ENCODE measurements at regions not wholly inside any gene's neighbourhood (a gene's known extent, or its start where the extent isn't known, plus 50 kb on each side); places are given as distances from the start of the nearest gene placed in this dataset.

- no peak for DNase-seq
Observed at GRCh38 chr10:60663850-60664249, 114.4 kb upstream of the CDK1 start.

GRCh38 chr10:60662917-60663614, 115.2 kb upstream of the CDK1 start:
- DNase-seq, result no peak

- no peak for DNase-seq
Observed at GRCh38 chr10:60661637-60662036, 116.6 kb upstream of the CDK1 start.

- DNase-seq, result no peak
Observed at GRCh38 chr10:60660625-60661024, 117.7 kb upstream of the CDK1 start.

GRCh38 chr10:60654813-60655464, 123.3 kb upstream of the CDK1 start:
- DNase-seq, result no peak

GRCh38 chr10:60652628-60653027, 125.7 kb upstream of the CDK1 start:
- DNase-seq, result no peak

GRCh38 chr10:60650378-60650800, 127.9 kb upstream of the CDK1 start:
- DNase-seq, result no peak

- DNase-seq, result no peak
Observed at GRCh38 chr10:60649485-60650377, 128.5 kb upstream of the CDK1 start.

GRCh38 chr10:60648761-60649160, 129.5 kb upstream of the CDK1 start:
- DNase-seq, result no peak

- no peak for DNase-seq
Observed at GRCh38 chr10:60646966-60647796, 131.1 kb upstream of the CDK1 start.

GRCh38 chr10:60645980-60646379, 132.3 kb upstream of the CDK1 start:
- no peak for DNase-seq

- DNase-seq, result no peak
Observed at GRCh38 chr10:60644436-60645130, 133.7 kb upstream of the CDK1 start.

- DNase-seq, result no peak
Observed at GRCh38 chr10:60643874-60644273, 134.4 kb upstream of the CDK1 start.

- no peak for DNase-seq
Observed at GRCh38 chr10:60629332-60629731, 148.9 kb upstream of the CDK1 start.

- no peak for DNase-seq
Observed at GRCh38 chr10:60627778-60628748, 150.2 kb upstream of the CDK1 start.

- no peak for DNase-seq
Observed at GRCh38 chr10:60626037-60626436, 152.2 kb upstream of the CDK1 start.

- DNase-seq, result no peak
Observed at GRCh38 chr10:60623627-60624026, 154.7 kb upstream of the CDK1 start.

GRCh38 chr10:60621018-60621417, 157.3 kb upstream of the CDK1 start:
- DNase-seq, result no peak

- no peak for DNase-seq
Observed at GRCh38 chr10:60618861-60619260, 159.4 kb upstream of the CDK1 start.

GRCh38 chr10:60615541-60615940, 162.7 kb upstream of the CDK1 start:
- no peak for DNase-seq

- DNase-seq, result no peak
Observed at GRCh38 chr10:60614363-60614762, 163.9 kb upstream of the CDK1 start.

Measured in activated T-cell treated with anti-CD3 and anti-CD28 coated beads, Interleukin-2, amount 50 U/mL, for 1 hour (primary cell).